ENCODE measurements at regions not wholly inside any gene's neighbourhood (a gene's known extent, or its start where the extent isn't known, plus 50 kb on each side); places are given as distances from the start of the nearest gene placed in this dataset.

GRCh38 chrX:37077646-37078433 lies 69.7 kb downstream of the FAM47C start:
- no peak for TF ChIP-seq CTCF (IDR thresholded peaks at IDR 0.05; ENCODE audit: low read length)
- no peak for TF ChIP-seq EZH2phosphoT487 (IDR thresholded peaks at IDR 0.05; ENCODE audit: low read length)
